GM18505 (cell line): ENCODE measurements at regions not wholly inside any gene's neighbourhood (a gene's known extent, or its start where the extent isn't known, plus 50 kb on each side); places are given as distances from the start of the nearest gene placed in this dataset.

Experiments
- ATAC-seq: cut with Tn5 transposase; IDR thresholded peaks from one replicate; pipeline ENCODE4 v1.9.1; 2021; ENCODE audit not compliant: unreplicated experiment
- POLR2A ChIP-seq: IDR thresholded peaks from 4 replicates; pipeline ENCODE4 v1.6.1; 2011; ENCODE audit warnings: borderline replicate concordance; ENCODE audit not compliant: insufficient read depth, insufficient read length; ENCODE audit errors: extremely low read depth

DNA sequence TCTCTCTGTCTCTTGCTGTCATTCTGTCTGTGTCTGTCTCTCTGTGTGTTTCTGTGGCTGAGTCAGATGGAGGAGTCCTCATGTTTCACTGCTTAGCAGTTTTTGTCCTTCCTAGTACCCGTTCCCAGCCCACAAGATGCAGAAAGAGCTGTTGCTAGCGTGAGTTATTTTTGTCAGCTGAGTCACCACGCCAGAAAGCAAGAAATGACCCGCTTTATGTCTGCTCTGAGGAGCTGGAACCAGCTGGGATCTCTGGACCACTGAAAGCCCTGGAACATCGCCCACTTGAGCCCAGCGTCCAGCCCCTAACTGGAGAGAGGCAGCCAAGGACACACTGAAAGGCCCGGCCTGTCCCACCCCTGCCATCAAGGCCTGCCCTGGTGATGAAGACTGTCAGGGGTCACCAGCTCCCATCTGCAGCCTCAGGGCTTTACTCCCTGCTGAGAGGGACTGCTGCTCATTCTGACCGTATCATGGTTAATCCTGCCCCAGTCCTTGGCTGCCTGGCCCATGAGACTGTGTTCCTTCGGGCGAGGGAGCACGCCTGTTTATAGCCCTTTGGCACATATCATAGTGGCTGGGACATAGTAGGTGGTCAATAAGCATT is 101.7 kb upstream of the TPM1 start:
- ATAC-seq, result no peak
- no peak for TF ChIP-seq POLR2A

DNA sequence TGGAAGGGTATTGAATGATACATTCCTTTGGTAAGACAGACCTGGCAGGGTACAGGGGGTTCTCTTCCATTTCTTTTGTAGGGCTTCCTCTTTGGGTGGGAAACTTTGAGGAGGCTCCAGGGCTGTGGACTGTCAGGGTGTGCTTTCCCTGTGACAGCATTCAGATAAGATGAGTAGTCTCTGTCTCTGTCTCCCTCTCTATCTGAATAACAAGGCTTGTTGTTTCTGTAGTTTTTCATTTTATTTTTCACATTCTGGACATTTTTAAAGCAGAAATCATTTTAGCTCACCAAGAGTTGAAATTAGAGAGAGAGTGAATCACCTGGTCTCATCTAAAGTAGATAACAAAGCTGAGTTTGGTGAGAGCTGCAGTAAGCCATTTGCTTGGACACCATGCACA is 100.8 kb upstream of the TPM1 start:
- no peak for ATAC-seq
- TF ChIP-seq POLR2A, result no peak

DNA sequence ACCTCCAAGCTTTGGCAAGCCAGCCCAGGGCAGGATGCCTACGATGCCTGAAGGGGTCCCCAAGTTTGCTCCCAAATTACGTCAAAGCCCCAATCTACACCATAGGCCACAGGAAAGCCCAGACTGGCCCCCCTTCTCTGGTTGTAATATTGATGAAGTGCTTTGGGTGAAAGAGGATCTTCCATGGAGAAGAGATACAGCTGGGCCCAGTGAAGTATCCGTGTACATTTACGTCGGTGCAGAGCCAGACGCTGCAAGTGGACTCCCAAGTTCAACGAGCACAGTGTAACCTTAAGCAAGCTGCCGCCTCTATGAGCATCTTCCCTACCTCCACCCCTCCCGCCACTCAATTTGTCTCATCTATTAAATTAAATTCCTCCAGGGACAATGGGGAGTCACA is 100.1 kb upstream of the TPM1 start:
- no peak for ATAC-seq
- TF ChIP-seq POLR2A, result no peak

DNA sequence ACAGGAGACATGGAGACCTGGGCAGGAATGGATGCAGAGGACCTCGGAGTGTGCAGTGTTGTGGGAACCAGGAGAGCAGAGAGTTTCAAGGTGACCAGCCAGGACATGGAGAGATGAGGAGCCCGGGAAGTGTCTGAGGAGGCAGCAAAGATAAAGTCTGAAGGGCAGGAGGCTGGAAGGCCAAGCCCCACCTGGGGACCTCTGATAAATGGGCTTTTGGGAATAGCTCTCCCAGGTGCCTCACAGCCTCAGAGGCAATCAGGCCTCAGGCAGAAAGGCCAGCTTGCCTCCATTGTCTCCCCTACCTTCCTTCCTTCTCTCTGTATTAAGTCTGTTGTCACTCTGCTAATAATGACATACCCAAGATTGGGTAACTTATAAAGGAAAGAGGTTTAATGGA is 97.5 kb upstream of the TPM1 start:
- TF ChIP-seq POLR2A, result no peak
- ATAC-seq, result no peak

DNA sequence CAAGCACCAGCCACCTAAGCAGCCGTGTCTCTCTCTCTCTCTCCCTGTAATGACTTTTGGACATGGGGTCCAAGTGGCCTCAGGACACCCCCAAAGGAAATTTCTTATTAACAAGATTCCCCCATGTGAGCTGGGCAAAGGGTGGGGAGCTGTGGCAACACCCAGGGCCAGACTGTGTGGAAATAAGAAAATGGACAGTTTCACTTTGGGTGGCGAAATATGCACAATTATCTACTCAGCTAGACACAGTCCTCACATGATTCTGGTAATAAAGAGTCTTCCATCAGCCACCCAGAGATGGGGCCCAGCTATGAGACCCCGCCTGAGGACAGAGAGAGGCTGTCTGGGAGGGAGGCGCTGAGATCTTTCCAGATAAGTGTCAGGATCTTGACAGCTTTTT is 96.8 kb upstream of the TPM1 start:
- no peak for TF ChIP-seq POLR2A
- ATAC-seq, result no peak

DNA sequence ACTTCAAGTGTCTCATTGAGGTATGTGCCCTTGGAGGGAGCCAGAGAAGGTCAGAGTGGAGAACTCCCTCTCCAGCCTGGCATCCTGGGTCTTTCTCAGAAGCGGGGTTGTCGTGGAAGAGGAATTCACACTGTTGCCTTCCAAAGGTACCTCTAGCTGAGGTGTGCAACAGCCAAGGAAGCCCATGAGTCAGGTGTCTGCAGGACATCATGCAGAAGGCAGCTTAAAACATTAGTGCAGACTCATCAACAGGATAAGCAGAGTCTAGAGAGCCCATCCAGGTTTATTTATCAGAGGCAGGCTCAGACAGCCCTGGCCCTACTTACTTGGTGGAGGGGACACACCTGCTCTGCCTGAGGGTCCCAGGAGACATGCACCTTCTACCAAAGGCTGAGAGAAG is 95.6 kb upstream of the TPM1 start:
- no peak for TF ChIP-seq POLR2A
- ATAC-seq, result no peak

DNA sequence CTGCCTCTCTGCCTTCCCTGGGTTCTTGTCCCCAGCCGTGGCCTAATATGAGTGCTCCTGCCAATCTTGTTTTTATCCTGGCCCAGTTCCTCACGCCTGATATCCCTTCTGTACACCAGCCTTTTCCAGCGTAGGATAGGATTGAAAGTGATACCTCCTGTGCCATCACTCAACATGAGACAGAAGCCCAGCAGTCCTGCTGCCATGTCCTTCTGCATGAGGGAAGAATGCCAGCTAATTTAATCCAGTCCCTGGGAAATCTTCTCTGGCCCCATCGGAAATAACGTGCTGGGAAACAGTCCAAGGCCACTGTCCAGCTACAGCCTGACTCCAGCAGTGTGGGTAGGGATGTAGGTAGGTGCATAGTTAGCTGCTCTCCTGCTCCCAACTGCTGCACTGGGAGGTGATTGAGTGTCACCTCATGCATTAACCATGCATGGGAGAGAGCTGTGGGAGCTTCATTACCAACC is 92.0 kb upstream of the TPM1 start:
- ATAC-seq, result no peak
- TF ChIP-seq POLR2A, result no peak

DNA sequence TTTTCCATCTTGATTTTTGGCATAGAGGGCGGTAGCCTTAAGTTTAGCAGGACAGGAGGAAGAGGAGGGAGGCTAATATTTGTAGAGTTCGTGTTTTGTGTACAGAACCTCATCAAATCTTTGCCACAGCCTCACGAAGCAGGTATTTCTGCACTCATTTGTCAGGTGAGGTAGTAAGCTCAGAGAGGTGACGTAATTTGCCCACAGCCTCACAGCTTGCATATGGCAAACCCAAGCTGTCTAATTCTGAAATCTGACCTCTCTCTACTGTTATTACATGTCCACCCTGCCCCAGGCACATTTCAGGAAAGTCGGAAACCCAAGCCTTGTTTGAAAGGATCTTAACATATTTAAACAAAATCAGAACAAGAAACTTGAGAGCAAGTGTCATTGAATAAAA is 91.1 kb upstream of the TPM1 start:
- ATAC-seq, result no peak
- TF ChIP-seq POLR2A, result no peak

DNA sequence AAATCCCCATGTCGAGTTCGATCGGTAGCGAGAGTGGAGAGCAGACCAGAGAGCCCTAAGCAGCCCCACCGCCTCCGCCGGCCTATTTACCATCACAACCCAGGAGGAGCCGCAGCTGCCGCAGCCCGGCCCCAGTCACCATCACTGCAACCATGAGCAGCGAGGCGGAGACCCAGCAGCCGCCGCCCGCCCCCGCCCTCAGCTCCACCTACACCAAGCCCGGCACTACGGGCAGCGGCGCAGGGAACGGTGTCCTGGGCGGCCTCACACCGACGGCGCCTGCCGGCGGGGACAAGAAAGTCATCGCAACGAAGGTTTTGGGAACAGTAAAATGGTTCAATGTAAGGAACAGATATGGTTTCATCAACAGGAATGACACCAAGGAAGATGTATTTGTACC is 89.5 kb upstream of the TPM1 start:
- no peak for ATAC-seq
- no peak for TF ChIP-seq POLR2A

DNA sequence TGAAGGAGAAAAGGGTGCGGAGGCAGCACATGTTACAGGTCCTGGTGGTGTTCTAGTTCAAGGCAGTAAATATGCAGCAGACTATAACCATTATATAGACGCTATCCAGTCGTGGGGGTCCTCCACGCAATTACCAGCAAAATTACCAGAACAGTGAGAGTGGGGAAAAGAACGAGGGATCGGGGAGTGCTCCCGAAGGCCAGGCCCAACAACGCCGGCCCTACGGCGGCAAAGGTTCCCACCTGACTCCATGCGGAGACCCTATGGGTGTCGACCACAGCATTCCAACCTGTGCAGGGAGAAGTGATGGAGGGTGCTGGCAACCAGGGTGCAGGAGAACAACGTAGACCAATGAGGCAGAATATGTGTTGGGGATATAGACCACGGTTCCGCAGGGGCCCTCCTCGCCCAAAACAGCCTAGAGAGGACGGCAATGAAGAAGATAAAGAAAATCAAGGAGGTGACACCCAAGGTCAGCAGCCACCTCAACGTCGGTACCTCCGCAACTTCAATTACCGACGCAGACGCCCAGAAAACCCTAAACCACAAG is 89.0 kb upstream of the TPM1 start:
- TF ChIP-seq POLR2A, result no peak
- no peak for ATAC-seq

DNA sequence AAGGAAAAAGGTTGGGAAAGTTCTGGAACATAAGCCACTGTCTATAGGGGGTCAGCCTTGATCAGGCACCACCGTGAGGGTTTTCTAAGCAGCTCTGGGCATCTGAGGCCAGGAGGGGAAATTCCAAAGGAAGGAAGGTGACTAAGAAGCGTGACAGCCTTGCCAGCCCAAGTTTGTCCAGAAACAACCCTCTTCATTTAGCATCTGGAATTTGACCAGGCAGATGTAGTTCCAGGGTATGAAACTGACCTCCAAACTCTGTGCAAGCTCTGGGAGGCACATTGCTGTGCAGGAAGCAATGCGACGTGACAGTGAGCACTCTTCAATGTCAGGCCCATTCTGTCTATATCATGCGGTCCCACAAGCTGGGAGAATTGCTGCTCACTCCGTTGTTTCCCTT is 85.4 kb upstream of the TPM1 start:
- ATAC-seq, result no peak
- no peak for TF ChIP-seq POLR2A

DNA sequence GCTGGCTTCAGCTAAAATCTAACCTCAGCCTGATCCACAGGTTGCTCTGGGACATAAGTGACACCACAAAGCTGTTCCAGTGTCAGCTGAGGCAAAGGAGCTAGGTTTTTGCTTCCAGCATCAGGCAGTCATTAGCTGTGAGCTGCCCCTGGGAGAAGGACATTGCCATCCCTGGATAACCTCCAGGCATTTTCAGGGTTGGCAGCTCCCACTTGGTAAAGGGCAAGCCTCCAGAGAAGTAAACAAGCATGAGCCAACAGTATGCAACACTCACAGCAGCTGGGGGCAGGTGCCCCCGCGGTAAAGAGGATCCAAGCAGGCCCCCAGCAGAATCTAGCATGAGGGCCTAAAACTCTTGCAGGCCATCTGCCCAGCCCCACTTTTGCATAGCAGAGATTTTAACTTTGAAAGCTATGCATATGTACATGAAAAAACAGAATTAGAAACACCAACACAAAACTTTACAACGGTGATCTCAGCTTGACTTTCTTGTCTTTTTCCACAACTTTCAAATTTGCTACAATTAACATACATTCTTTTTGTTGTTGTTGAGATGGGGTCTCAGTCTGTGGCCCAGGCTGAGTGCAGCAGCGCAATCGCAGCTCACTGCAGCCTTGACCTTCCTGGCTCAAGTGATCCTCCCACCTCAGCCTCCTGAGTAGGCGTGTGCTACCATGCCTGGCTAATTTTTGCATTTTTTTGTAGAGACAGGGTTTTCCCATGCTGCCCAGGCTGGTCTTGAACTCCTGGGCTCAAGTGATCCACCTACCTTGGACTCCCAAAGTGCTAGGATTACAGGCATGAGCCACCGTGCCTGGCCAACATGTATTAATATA is 83.8 kb upstream of the TPM1 start:
- ATAC-seq, result no peak
- no peak for TF ChIP-seq POLR2A

DNA sequence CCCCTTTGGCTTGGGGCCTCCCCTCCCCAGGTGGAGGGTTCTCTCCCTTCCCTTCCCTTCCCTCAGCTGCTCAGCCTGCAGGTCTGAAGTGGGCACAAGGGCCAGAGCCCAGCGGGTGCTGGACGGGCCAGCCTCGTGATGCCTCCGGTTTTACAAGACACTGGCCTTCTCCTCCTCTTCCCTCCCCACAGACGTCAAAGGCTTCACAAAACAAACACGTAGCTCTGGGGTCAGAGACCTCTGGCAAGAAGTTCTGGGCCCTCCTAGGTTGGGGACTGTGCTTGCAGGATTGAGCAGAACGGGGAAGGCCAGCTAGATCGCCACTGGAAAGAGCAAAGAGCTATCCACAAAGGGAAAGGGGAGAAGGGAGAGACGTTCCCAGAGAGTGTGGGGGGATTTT is 81.4 kb upstream of the TPM1 start:
- TF ChIP-seq POLR2A, result no peak
- no peak for ATAC-seq
